Muscle of back (tissue), 3 donors: ENCODE measurements at regions not wholly inside any gene's neighbourhood (a gene's known extent, or its start where the extent isn't known, plus 50 kb on each side); places are given as distances from the start of the nearest gene placed in this dataset.

ENCODE experiments used
- DNase-seq, 3 donors: peaks; one replicate each; pipeline versions ENCODE4 v3.0.0 to v3.0.0-alpha.2; 2013

DNA sequence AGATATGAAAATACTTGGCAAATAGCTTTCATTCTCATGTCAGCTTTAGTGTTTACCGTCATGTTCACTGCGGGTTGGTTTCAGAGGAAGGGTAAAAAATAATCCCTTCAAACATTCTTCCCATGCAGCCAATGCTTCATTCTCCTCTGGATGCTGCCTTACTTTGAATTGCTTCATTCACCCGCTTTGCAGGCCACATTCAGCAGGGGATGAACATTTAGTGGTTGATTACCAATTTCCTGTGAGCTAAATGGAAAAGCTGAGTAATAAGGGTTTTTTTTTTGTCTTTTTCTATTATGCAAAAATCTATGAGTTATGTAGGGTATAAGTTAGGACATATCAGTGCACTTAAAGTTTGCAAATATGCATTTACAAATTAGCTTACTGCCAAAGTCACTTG lies 96.3 kb upstream of the MEF2C start:
- peak in 1 of 3 donors; percentile 45 for DNase-seq

- no peak for DNase-seq
Measured at GRCh38 chr5:88976914-88977313, 93.9 kb upstream of the MEF2C start.

- no peak for DNase-seq
Measured at GRCh38 chr5:88967633-88968585, 84.9 kb upstream of the MEF2C start.

DNA sequence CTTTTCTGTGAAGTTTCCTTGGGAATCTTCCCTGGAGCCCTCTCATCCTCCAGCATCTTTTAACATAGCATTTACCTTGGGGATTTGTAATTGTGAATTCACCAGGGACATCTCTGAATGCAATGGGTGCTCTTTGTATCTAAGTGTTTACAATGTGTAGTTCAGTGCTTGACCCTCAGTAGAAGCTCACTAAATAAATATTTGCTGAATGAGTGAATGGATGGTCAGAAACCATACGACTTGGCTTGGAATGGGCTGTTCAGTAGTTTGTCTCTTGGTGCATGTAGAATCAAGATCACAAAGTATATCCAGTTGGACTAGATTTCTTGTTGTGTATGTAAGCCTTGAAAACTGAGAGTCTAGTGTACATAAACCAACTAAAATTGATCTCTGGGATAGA lies 81.8 kb upstream of the MEF2C start:
- no peak for DNase-seq

- no peak for DNase-seq
Measured at GRCh38 chr5:88957013-88957412, 74.0 kb upstream of the MEF2C start.

DNA sequence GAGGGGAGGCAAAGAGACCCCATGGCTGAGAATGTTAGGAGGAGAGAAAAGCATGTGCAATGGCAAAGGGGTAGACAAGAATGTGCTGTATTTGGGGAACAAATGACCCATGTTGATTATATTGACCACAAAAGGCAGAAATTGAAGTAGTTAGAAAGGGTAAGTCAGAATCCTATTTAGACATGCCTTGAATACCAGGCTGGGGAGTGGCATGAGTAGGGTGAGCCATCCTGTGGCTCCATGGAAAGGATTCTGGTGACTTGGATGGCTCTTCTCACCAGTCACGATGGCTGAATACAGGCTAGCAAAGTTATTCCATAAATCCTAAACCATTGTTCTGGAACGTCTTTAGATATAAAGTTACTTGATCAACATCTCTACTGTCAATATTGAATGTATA lies 73.4 kb upstream of the MEF2C start:
- DNase-seq = no peak

GRCh38 chr5:88955403-88955802 lies 72.4 kb upstream of the MEF2C start:
- DNase-seq = no peak

DNA sequence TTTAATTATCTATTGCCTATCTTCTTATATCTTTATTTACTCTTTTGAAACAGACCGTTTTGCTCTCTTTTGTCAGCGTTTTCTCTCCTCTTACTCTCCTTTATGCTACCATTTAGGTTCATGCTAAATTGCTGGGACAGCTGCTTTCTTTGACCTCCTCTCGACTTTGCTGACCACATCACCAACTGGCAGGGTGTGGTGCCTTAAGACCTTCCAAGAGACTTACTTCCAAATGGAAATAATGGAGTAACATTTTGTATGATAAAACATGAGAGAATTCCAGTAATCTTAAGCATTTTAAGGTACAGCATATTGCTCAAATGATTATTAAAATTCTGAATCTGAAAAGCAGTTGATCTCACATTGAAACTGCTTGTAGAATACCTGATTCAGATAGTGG lies 71.5 kb upstream of the MEF2C start:
- DNase-seq = peak in 1 of 3 donors; percentile 25

GRCh38 chr5:88952996-88953643 lies 70.1 kb upstream of the MEF2C start:
- no peak for DNase-seq

DNA sequence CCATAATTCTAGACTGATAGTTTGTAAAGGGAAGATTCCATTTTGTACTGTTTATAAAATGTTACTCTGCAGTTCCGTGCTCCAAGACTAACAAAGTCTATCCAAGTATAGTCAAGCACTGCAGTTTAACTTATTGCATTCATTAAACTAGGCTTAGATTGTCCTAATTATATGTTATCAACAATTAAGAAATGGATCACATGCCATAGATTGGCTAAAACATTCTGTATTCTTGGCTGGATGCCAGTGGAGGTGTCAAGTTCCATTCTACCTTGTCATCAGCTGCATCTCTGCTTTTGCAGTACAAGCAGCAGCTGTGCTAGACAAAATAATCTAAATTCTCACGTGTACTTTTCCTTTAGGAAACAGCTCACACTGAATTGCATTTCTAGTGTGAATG lies 69.4 kb upstream of the MEF2C start:
- DNase-seq = peak in 2 of 3 donors; percentile 28 to 61

GRCh38 chr5:88951457-88951856 lies 68.5 kb upstream of the MEF2C start:
- no peak for DNase-seq

DNA sequence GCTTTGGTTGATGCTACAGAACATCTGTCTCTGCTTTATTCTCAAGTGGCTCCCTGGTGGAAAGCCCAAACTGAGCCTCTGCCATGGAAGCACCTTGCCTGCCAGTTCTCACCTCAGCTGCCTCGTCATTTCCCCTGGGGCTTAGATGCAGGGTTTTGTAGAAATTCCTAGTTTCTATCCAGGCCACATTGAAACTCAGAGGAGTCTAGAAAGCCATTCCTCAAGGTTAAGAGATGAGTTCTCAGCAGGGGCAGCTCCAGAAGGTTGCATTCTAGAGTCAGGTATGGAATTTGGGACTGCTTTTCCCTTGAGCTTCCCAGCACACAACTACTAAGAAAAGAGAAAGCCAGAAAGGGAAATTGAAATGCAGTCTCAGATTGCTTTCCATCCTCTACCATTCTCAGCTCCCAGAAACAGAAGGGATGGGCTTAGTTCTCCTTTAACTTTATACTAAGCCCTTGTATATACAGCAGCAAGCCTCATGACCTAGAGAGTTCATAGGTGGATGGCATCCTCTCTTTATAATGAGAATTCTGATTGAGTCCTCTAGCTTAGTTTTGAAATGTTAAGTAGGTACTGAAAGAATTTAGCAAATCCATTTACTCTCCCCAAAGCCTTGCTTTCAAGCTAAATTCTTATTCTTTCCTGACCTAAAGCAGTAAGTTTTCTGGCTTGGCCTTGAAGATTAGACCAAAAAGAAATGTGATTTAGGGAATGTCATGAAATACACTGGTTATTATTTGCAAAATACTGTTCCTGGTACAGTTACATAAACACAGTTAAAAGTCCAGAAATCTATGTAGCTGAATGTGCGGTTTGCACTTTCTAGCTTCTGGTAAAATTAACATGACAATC lies 66.0 kb upstream of the MEF2C start:
- no peak for DNase-seq

DNA sequence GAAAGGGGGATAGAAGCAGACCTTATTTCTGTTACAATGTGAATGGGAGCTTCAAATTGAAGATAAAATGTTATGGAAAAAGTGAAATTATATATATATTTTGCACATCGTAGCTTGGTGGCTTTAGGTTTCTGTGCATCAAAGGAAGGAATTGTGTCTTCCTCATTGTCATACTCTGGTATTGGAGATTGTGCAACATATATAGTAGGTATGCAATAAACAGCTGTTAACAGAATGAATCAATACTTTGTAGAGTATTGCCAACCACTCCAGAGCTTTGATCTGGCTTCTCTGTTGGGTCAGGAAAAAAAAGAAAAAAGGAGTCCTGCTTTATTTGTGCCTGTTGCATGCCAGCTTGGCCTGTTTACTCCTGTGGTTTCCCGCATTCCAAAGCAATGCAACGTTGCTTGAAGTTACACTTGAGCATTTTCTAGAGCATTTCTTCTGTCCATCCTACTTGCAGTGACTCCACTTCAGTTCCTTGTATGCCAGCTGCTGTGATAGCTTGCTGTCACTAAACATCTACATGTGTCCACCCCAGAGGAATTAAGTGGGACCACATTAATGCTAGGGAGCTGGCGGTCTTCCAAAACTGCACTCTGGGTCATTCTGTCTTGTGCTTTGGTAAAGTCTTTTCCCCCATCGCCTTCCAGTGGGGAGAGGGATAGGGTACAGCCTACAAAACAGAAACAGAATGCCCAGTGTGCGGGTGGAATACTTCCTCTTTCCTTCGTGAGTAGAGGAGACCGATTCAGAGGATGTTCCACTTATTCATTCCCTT lies 62.0 kb upstream of the MEF2C start:
- DNase-seq = peak in 1 of 3 donors; percentile 20

GRCh38 chr5:88941581-88941980 lies 58.6 kb upstream of the MEF2C start:
- no peak for DNase-seq

- DNase-seq = no peak
Measured at GRCh38 chr5:88940713-88941112, 57.7 kb upstream of the MEF2C start.

- DNase-seq = no peak
Measured at GRCh38 chr5:88939300-88939699, 56.3 kb upstream of the MEF2C start.

GRCh38 chr5:88938488-88938887 lies 55.5 kb upstream of the MEF2C start:
- DNase-seq = no peak

- DNase-seq = no peak
Measured at GRCh38 chr5:88937406-88937805, 54.4 kb upstream of the MEF2C start.

- DNase-seq = no peak
Measured at GRCh38 chr5:88934439-88934838, 51.5 kb upstream of the MEF2C start.
